H9 (cell line): ENCODE measurements at regions not wholly inside any gene's neighbourhood (a gene's known extent, or its start where the extent isn't known, plus 50 kb on each side); places are given as distances from the start of the nearest gene placed in this dataset.

Source experiments
- DNase-seq: peaks from one replicate; pipeline ENCODE4 v3.0.0-alpha.2; 2017
- H2AFZ ChIP-seq: one replicate; pipeline ENCODE4 v1.6.1; 2013; ENCODE audit warnings: mild to moderate bottlenecking, low read length, control low read depth, moderate library complexity
- H2AK5ac ChIP-seq: 2 replicates; pipeline ENCODE4 v1.6.1; 2013; ENCODE audit warnings: low read length, control low read depth, mixed read lengths; ENCODE audit not compliant: insufficient read length
- H2BK120ac ChIP-seq: one replicate; pipeline ENCODE4 v1.6.1; 2013; ENCODE audit warnings: low read depth, mild to moderate bottlenecking, low read length, control low read depth, inconsistent platforms; ENCODE audit not compliant: poor library complexity, severe bottlenecking
- H2BK12ac ChIP-seq: 2 replicates; pipeline ENCODE4 v1.6.1; 2013; ENCODE audit warnings: low read length, control low read depth, mixed read lengths, low read depth; ENCODE audit not compliant: insufficient read length
- H2BK15ac ChIP-seq: 2 replicates; pipeline ENCODE4 v1.6.1; 2013; ENCODE audit warnings: low read depth, low read length, control low read depth
- H2BK20ac ChIP-seq: one replicate; pipeline ENCODE4 v1.6.1; 2013; ENCODE audit warnings: low read depth, mild to moderate bottlenecking, low read length, control low read depth, inconsistent platforms; ENCODE audit not compliant: poor library complexity, severe bottlenecking
- H2BK5ac ChIP-seq: 2 replicates; pipeline ENCODE4 v1.6.1; 2013; ENCODE audit warnings: low read length, control low read depth, mixed read lengths; ENCODE audit not compliant: insufficient read length
- H3K14ac ChIP-seq: 2 replicates; pipeline ENCODE4 v1.6.1; 2013; ENCODE audit warnings: low read length, control low read depth; ENCODE audit not compliant: insufficient read depth
- H3K18ac ChIP-seq: 2 replicates; pipeline ENCODE4 v1.6.1; 2013; ENCODE audit warnings: low read depth, mild to moderate bottlenecking, mixed read lengths, low read length, control low read depth; ENCODE audit not compliant: insufficient read length
- H3K23ac ChIP-seq: 2 replicates; pipeline ENCODE4 v1.6.1; 2013; ENCODE audit warnings: low read length, control low read depth, mixed read lengths, low read depth; ENCODE audit not compliant: insufficient read length
- H3K23me2 ChIP-seq: 2 replicates; pipeline ENCODE4 v1.6.1; 2013; ENCODE audit warnings: low read depth, mild to moderate bottlenecking, mixed read lengths, low read length, control low read depth; ENCODE audit not compliant: insufficient read length, poor library complexity, severe bottlenecking
- H3K27ac ChIP-seq: 2 replicates; pipeline ENCODE4 v1.5.1; 2013; ENCODE audit warnings: low read length, control low read depth, mixed read lengths, low read depth; ENCODE audit not compliant: insufficient read length
- H3K27me3 ChIP-seq: 2 replicates; pipeline ENCODE4 v1.6.1; 2013; ENCODE audit warnings: low read length, control low read depth, inconsistent platforms; ENCODE audit not compliant: insufficient read depth
- H3K4ac ChIP-seq: 2 replicates; pipeline ENCODE4 v1.6.1; 2013; ENCODE audit warnings: low read depth, mild to moderate bottlenecking, control low read depth, inconsistent platforms, low read length, moderate library complexity
- H3K4me1 ChIP-seq: 2 replicates; pipeline ENCODE4 v1.6.1; 2013; ENCODE audit warnings: low read length, control low read depth, inconsistent platforms; ENCODE audit not compliant: insufficient read depth
- H3K4me2 ChIP-seq: 2 replicates; pipeline ENCODE4 v1.6.1; 2013; ENCODE audit warnings: low read length, control low read depth, mixed read lengths; ENCODE audit not compliant: insufficient read length, insufficient read depth
- H3K56ac ChIP-seq: 2 replicates; pipeline ENCODE4 v1.6.1; 2013; ENCODE audit warnings: low read depth, mild to moderate bottlenecking, mixed read lengths, low read length, control low read depth; ENCODE audit not compliant: insufficient read length
- H3K79me1 ChIP-seq: 2 replicates; pipeline ENCODE4 v1.6.1; 2013; ENCODE audit warnings: low read depth, mild to moderate bottlenecking, moderate library complexity, low read length, control low read depth, inconsistent platforms; ENCODE audit not compliant: insufficient read depth, poor library complexity, severe bottlenecking
- H3K79me2 ChIP-seq: 2 replicates; pipeline ENCODE4 v1.6.1; 2013; ENCODE audit warnings: low read length, control low read depth, inconsistent platforms; ENCODE audit not compliant: insufficient read depth
- H3K9ac ChIP-seq: 2 replicates; pipeline ENCODE4 v1.6.1; 2013; ENCODE audit warnings: low read length, control low read depth, mixed read lengths; ENCODE audit not compliant: insufficient read length; ENCODE audit errors: extremely low read depth
- H3K9me3 ChIP-seq: one replicate; pipeline ENCODE4 v1.6.1; 2013; ENCODE audit warnings: low read depth, low read length, inconsistent platforms; ENCODE audit not compliant: control insufficient read depth
- H3T11ph ChIP-seq: one replicate; pipeline ENCODE4 v1.6.1; 2013; ENCODE audit warnings: mild to moderate bottlenecking, low read length, control low read depth, inconsistent platforms
- H4K20me1 ChIP-seq: one replicate; pipeline ENCODE4 v1.6.1; 2013; ENCODE audit not compliant: control insufficient read depth, insufficient read length, insufficient read depth
- H4K5ac ChIP-seq: 2 replicates; pipeline ENCODE4 v1.6.1; 2013; ENCODE audit warnings: low read depth, mild to moderate bottlenecking, mixed read lengths, low read length, control low read depth; ENCODE audit not compliant: insufficient read length
- H4K8ac ChIP-seq: replicated peaks from 2 replicates; pipeline ENCODE4 v1.6.1; 2013; ENCODE audit warnings: low read length, control low read depth, mixed read lengths, low read depth; ENCODE audit not compliant: insufficient read length
- H4K91ac ChIP-seq: 2 replicates; pipeline ENCODE4 v1.6.1; 2013; ENCODE audit warnings: low read depth, mild to moderate bottlenecking, moderate library complexity, mixed read lengths, low read length, control low read depth; ENCODE audit not compliant: insufficient read length
- H3K27ac Mint-ChIP-seq, 3 experiments: 2 replicates in 2 of 3; 3 replicates in 1 of 3; pipeline ENCODE4 v1.8.0; 2020 to 2021; ENCODE audit warnings: mixed read lengths in 3 of 3, mild to moderate bottlenecking in 1 of 3, moderate library complexity in 1 of 3
- H3K27me3 Mint-ChIP-seq: 2 replicates; pipeline ENCODE4 v1.8.0; 2021; ENCODE audit warnings: low read depth, mild to moderate bottlenecking, moderate library complexity, mixed read lengths
- H3K36me3 Mint-ChIP-seq, 3 experiments: 2 replicates in 2 of 3; 3 replicates in 1 of 3; pipeline ENCODE4 v1.8.0; 2020 to 2021; ENCODE audit warnings: low read depth in 3 of 3, mixed read lengths in 3 of 3; ENCODE audit not compliant: insufficient read depth in 1 of 3
- H3K4me1 Mint-ChIP-seq, 2 experiments: 2 replicates each; pipeline ENCODE4 v1.8.0; 2020; ENCODE audit warnings: mixed read lengths in 2 of 2
- H3K4me3 Mint-ChIP-seq, 2 experiments: 2 replicates in 1 of 2; 3 replicates in 1 of 2; pipeline ENCODE4 v1.8.0; 2020 to 2021; ENCODE audit warnings: mild to moderate bottlenecking in 2 of 2, mixed read lengths in 2 of 2, moderate library complexity in 1 of 2
- H3K9me3 Mint-ChIP-seq, 2 experiments: 2 replicates in 1 of 2; 3 replicates in 1 of 2; pipeline ENCODE4 v1.8.0; 2020; ENCODE audit warnings: mild to moderate bottlenecking in 2 of 2, mixed read lengths in 2 of 2, moderate library complexity in 1 of 2
- CTCF ChIP-seq: fragments of 200-600 bp; sonication (generic); conservative IDR thresholded peaks from 3 replicates; pipeline ENCODE4 v1.8.0; 2021; ENCODE audit warnings: antibody characterized with exemption, mild to moderate bottlenecking
- WGBS: extraction: QIAGEN DNeasy Blood & Tissue Kit; methylation state at CpG from one replicate; pipeline ENCODE4 v1.1.7; 2013; ENCODE audit warnings: missing lambda C conversion rate, low lambda C conversion rate, mixed read lengths; ENCODE audit not compliant: insufficient read length; ENCODE audit errors: extremely low coverage; 5-methylcytosine and 5-hydroxymethylcytosine counted together

- no peak for DNase-seq
- no peaks in the 10 kb centered on the region for H3K36me3 Mint-ChIP-seq
- H3K27me3 ChIP-seq = no peaks in the 10 kb centered on the region
- H3K23ac ChIP-seq = no peak overlapping the region
- no peaks in the 10 kb centered on the region for H3K23me2 ChIP-seq
- no peak overlapping the region for H2BK20ac ChIP-seq
- no peak overlapping the region for H3K56ac ChIP-seq
- TF ChIP-seq CTCF = no peak
- H2AK5ac ChIP-seq = no peak overlapping the region
- no peak overlapping the region for H3K14ac ChIP-seq
- no peak overlapping the region for H2BK5ac ChIP-seq
- no peak overlapping the region for H4K5ac ChIP-seq
- H3K4me1 Mint-ChIP-seq = no peaks in the 10 kb centered on the region
- H3K18ac ChIP-seq = no peak overlapping the region
- WGBS = no CpG with 5 or more reads among the region's 5 CpGs
- H3K79me2 ChIP-seq = no peaks in the 10 kb centered on the region
- H3K27ac ChIP-seq = no peak overlapping the region
- H3K9me3 ChIP-seq = no peaks in the 10 kb centered on the region
- no peak overlapping the region for H3K4me3 Mint-ChIP-seq
- no peak overlapping the region for H3K9ac ChIP-seq
- H3T11ph ChIP-seq = no peak overlapping the region
- H4K20me1 ChIP-seq = no peaks in the 10 kb centered on the region
- no peak overlapping the region for H4K91ac ChIP-seq
- H2BK12ac ChIP-seq = no peak overlapping the region
- no peak overlapping the region for H3K27ac Mint-ChIP-seq
- no peak overlapping the region for H3K4ac ChIP-seq
- H3K27me3 Mint-ChIP-seq = no peaks in the 10 kb centered on the region
- no peak overlapping the region for H2BK120ac ChIP-seq
- H3K4me2 ChIP-seq = no peak overlapping the region
- no peak overlapping the region for H2BK15ac ChIP-seq
- H3K9me3 Mint-ChIP-seq = no peaks in the 10 kb centered on the region
- H3K79me1 ChIP-seq = no peaks in the 10 kb centered on the region
- no peak overlapping the region for H2AFZ ChIP-seq
- no peaks in the 10 kb centered on the region for H3K4me1 ChIP-seq
- H4K8ac ChIP-seq = no peak overlapping the region
These were observed 490.9 kb upstream of the MIS18BP1 start for GRCh38 chr14:45743884-45744283.
